Mesenchymal stem cell (in vitro differentiated cells and primary cell): ENCODE measurements at regions not wholly inside any gene's neighbourhood (a gene's known extent, or its start where the extent isn't known, plus 50 kb on each side); places are given as distances from the start of the nearest gene placed in this dataset.

Experiments
- DNase-seq: peaks from one replicate; pipeline ENCODE4 v3.0.0-alpha.2; 2013
- H2AFZ ChIP-seq: one replicate; pipeline ENCODE4 v1.6.1; 2013; ENCODE audit warnings: low read depth, mild to moderate bottlenecking, control low read depth, inconsistent platforms, low read length, moderate library complexity
- H2AK5ac ChIP-seq: 2 replicates; pipeline ENCODE4 v1.6.1; 2013; ENCODE audit warnings: low read length, moderate library complexity, mild to moderate bottlenecking, inconsistent platforms; ENCODE audit not compliant: severe bottlenecking
- H2BK120ac ChIP-seq: one replicate; pipeline ENCODE4 v1.6.1; 2013; ENCODE audit warnings: low read depth, mild to moderate bottlenecking, inconsistent platforms, low read length, moderate library complexity
- H2BK12ac ChIP-seq, 2 experiments: one replicate each; pipeline ENCODE4 v1.6.1; 2013; ENCODE audit warnings: inconsistent platforms in 2 of 2, low read length in 2 of 2, mild to moderate bottlenecking in 2 of 2, moderate library complexity in 2 of 2, control low read depth in 1 of 2
- H2BK15ac ChIP-seq: one replicate; pipeline ENCODE4 v1.6.1; 2013; ENCODE audit warnings: mild to moderate bottlenecking, low read depth, inconsistent platforms; ENCODE audit not compliant: poor library complexity, severe bottlenecking
- H2BK5ac ChIP-seq: 2 replicates; pipeline ENCODE4 v1.6.1; 2013; ENCODE audit warnings: low read depth, mild to moderate bottlenecking, low read length, control low read depth, inconsistent platforms; ENCODE audit not compliant: poor library complexity, severe bottlenecking
- H3K14ac ChIP-seq, 2 experiments: one replicate each; pipeline ENCODE4 v1.6.1; 2013; ENCODE audit warnings: inconsistent platforms in 2 of 2, low read length in 2 of 2, control low read depth in 1 of 2, mild to moderate bottlenecking in 1 of 2, moderate library complexity in 1 of 2
- H3K18ac ChIP-seq, 2 experiments: one replicate each; pipeline ENCODE4 v1.6.1; 2013; ENCODE audit warnings: inconsistent platforms in 2 of 2, low read length in 2 of 2, control low read depth in 1 of 2, low read depth in 1 of 2, mild to moderate bottlenecking in 1 of 2
- H3K23ac ChIP-seq, 2 experiments: one replicate each; pipeline ENCODE4 v1.6.1; 2013; ENCODE audit warnings: inconsistent platforms in 2 of 2, low read length in 2 of 2, mild to moderate bottlenecking in 2 of 2, moderate library complexity in 2 of 2, control low read depth in 1 of 2
- H3K27ac ChIP-seq: 2 replicates; pipeline ENCODE4 v1.5.1; 2013; ENCODE audit warnings: mild to moderate bottlenecking, moderate library complexity, low read length, control low read depth, inconsistent platforms; ENCODE audit not compliant: poor library complexity, severe bottlenecking
- H3K27me3 ChIP-seq, 2 experiments: 2 replicates each; pipeline versions ENCODE4 v1.6.1 to v1.7.0; 2013; ENCODE audit warnings: low read length in 2 of 2, mild to moderate bottlenecking in 2 of 2, moderate library complexity in 2 of 2, control low read depth in 1 of 2, inconsistent platforms in 1 of 2; ENCODE audit not compliant: control insufficient read depth in 1 of 2, insufficient read depth in 1 of 2
- H3K36me3 ChIP-seq, 2 experiments: 2 replicates each; pipeline versions ENCODE4 v1.6.1 to v1.7.0; 2013; ENCODE audit warnings: low read length in 2 of 2, control low read depth in 1 of 2, inconsistent platforms in 1 of 2, low read depth in 1 of 2, mild to moderate bottlenecking in 1 of 2; ENCODE audit not compliant: insufficient read depth in 2 of 2, control insufficient read depth in 1 of 2
- H3K4ac ChIP-seq, 2 experiments: one replicate each; pipeline ENCODE4 v1.6.1; 2013; ENCODE audit warnings: inconsistent platforms in 2 of 2, low read length in 2 of 2, mild to moderate bottlenecking in 2 of 2, moderate library complexity in 2 of 2, control low read depth in 1 of 2, low read depth in 1 of 2
- H3K4me1 ChIP-seq: 2 replicates; pipeline ENCODE4 v1.6.1; 2013; ENCODE audit warnings: low read depth, low read length, control low read depth; ENCODE audit not compliant: control insufficient read depth, insufficient read depth
- H3K4me2 ChIP-seq: 2 replicates; pipeline ENCODE4 v1.6.1; 2013; ENCODE audit warnings: low read length, mild to moderate bottlenecking, inconsistent platforms; ENCODE audit not compliant: poor library complexity, severe bottlenecking
- H3K4me3 ChIP-seq, 2 experiments: 2 replicates each; pipeline versions ENCODE4 v1.5.1 to v1.7.0; 2013; ENCODE audit warnings: low read length in 2 of 2, mild to moderate bottlenecking in 2 of 2, control low read depth in 1 of 2, low read depth in 1 of 2; ENCODE audit not compliant: insufficient read depth in 1 of 2
- H3K79me1 ChIP-seq: replicated peaks from 2 replicates; pipeline ENCODE4 v1.6.1; 2013; ENCODE audit warnings: mild to moderate bottlenecking, control low read depth, low read length, inconsistent platforms; ENCODE audit not compliant: poor library complexity, severe bottlenecking
- H3K9ac ChIP-seq: 2 replicates; pipeline ENCODE4 v1.7.0; 2013; ENCODE audit warnings: mild to moderate bottlenecking, low read length, moderate library complexity
- H3K9me3 ChIP-seq: 2 replicates; pipeline ENCODE4 v1.7.0; 2013; ENCODE audit warnings: mild to moderate bottlenecking, low read length; ENCODE audit not compliant: control insufficient read depth
- H4K8ac ChIP-seq: one replicate; pipeline ENCODE4 v1.6.1; 2013; ENCODE audit warnings: inconsistent platforms, mild to moderate bottlenecking, low read length, moderate library complexity
- H4K91ac ChIP-seq: one replicate; pipeline ENCODE4 v1.6.1; 2013; ENCODE audit warnings: mild to moderate bottlenecking, low read length, inconsistent platforms
- WGBS: methylation state at CpG from one replicate; pipeline ENCODE4 v1.1.7; 2013; ENCODE audit warnings: mixed read lengths; 5-methylcytosine and 5-hydroxymethylcytosine counted together

DNA sequence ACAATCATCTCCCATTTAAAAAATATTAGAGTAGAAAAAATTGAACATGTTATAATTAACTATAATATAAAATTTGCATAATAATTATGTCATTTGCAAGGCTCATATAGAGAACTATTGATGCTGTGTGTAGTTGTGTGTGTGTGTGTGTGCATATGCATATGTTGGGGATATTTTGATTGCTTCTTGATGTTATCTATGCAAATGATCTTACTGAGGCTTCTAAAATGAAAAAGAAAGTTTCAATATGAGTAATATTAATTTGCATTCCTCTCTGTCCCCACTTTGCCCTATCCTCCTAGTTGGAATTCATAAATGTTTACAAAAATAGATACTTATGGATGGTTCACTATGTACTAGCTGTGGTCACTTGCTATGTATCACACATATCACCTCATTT lies 523.3 kb downstream of the TRIB2 start:
- no peak overlapping the region for H2BK5ac ChIP-seq
- no peaks in the 10 kb centered on the region for H3K27me3 ChIP-seq
- no peaks in the 10 kb centered on the region for H3K9me3 ChIP-seq
- no peak overlapping the region for H3K9ac ChIP-seq
- no peaks in the 10 kb centered on the region for H3K79me1 ChIP-seq
- H3K4ac ChIP-seq: no peak overlapping the region
- H3K27ac ChIP-seq: no peak overlapping the region
- H3K23ac ChIP-seq: no peak overlapping the region
- no peak overlapping the region for H4K8ac ChIP-seq
- no peak overlapping the region for H3K18ac ChIP-seq
- H2BK15ac ChIP-seq: no peak overlapping the region
- H2AFZ ChIP-seq: no peak overlapping the region
- no peaks in the 10 kb centered on the region for H3K36me3 ChIP-seq
- DNase-seq: no peak
- no peak overlapping the region for H4K91ac ChIP-seq
- H3K14ac ChIP-seq: no peak overlapping the region
- no peak overlapping the region for H3K4me3 ChIP-seq
- H2BK120ac ChIP-seq: no peak overlapping the region
- no peak overlapping the region for H2AK5ac ChIP-seq
- H3K4me1 ChIP-seq: no peaks in the 10 kb centered on the region
- H2BK12ac ChIP-seq: no peak overlapping the region
- H3K4me2 ChIP-seq: no peak overlapping the region

DNA sequence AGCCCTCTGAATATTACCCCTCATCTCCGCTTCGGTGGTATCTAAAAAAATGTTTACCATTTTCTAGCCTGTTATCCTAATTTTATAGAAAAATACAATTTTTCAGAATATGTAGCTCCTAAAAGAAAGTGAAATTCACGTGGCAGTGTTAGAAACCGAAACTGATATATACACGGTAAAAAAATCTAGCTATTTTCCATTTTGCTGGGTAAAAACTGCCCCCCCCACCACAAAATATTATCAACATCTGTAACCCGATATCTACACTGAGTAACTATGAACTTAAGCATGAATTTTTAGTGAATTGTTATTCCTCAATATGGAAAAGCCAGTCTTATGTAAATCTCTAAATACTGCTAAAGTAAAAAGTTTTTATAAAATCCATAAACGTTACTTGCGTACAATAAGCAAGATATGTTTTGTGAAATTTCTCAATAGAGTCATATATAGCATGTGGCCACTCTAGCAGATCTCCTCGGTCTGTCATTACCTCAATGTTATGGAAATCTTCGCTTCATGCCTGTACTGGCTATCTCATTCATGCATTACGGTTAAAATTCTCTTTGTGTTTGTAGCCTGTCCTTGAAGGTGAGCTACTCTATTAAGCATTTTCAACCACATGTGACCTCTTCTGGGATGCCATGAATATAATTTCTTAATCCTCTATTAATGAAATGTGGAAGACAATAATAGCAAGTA lies 524.2 kb downstream of the TRIB2 start:
- no peak for DNase-seq

DNA sequence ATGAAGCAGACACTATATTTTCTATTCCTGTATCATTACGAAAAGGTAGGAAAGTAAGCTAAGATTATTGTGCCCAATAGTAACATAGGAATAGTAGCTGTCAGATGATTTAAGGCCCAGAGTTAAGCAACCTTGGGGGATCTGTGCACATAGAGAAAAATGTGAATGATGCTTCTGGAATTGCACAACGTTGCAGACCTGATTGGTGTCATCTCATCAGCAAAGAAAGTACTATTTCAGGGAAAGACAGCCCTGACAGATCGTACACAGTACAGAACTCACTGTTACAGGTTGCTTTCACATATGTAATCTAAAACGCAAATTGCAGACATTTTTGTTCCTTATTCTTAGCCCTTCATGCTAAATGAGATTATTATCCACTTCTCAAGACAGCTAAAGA lies 535.9 kb downstream of the TRIB2 start:
- H3K4me1 ChIP-seq: no peaks in the 10 kb centered on the region
- WGBS: 57% methylated on average over 4 of the region's 4 CpGs
- H3K23ac ChIP-seq: no peak overlapping the region
- no peak overlapping the region for H3K18ac ChIP-seq
- H4K91ac ChIP-seq: no peak overlapping the region
- no peak overlapping the region for H3K4ac ChIP-seq
- no peak overlapping the region for H2BK12ac ChIP-seq
- no peak overlapping the region for H4K8ac ChIP-seq
- no peak overlapping the region for H2BK15ac ChIP-seq
- H2BK5ac ChIP-seq: no peak overlapping the region
- H3K79me1 ChIP-seq: no peaks in the 10 kb centered on the region
- H2AFZ ChIP-seq: no peak overlapping the region
- no peak overlapping the region for H3K4me3 ChIP-seq
- H3K9me3 ChIP-seq: no peaks in the 10 kb centered on the region
- no peak overlapping the region for H3K27ac ChIP-seq
- H3K14ac ChIP-seq: no peak overlapping the region
- no peak overlapping the region for H3K9ac ChIP-seq
- H2BK120ac ChIP-seq: no peak overlapping the region
- no peak overlapping the region for H3K4me2 ChIP-seq
- H3K27me3 ChIP-seq: no peaks in the 10 kb centered on the region
- H3K36me3 ChIP-seq: no peaks in the 10 kb centered on the region
- no peak overlapping the region for H2AK5ac ChIP-seq
- no peak for DNase-seq

More for the DNA sequence above, 524.2 kb downstream of the TRIB2 start:
- no peak overlapping the region for H3K4me3 ChIP-seq
- H3K9me3 ChIP-seq: no peaks in the 10 kb centered on the region
- H3K14ac ChIP-seq: no peak overlapping the region
- no peak overlapping the region for H2BK5ac ChIP-seq
- no peak overlapping the region for H4K8ac ChIP-seq
- H3K9ac ChIP-seq: no peak overlapping the region
- no peak overlapping the region for H3K27ac ChIP-seq
- H2AFZ ChIP-seq: no peak overlapping the region
- no peak overlapping the region for H3K4me2 ChIP-seq
- H3K79me1 ChIP-seq: no peaks in the 10 kb centered on the region
- H2BK15ac ChIP-seq: no peak overlapping the region
- no peak overlapping the region for H2BK120ac ChIP-seq
- no peaks in the 10 kb centered on the region for H3K27me3 ChIP-seq
- no peak overlapping the region for H2AK5ac ChIP-seq
- H3K4ac ChIP-seq: no peak overlapping the region
- no peak overlapping the region for H2BK12ac ChIP-seq
- no peaks in the 10 kb centered on the region for H3K36me3 ChIP-seq
- no peak overlapping the region for H3K23ac ChIP-seq
- H4K91ac ChIP-seq: no peak overlapping the region
- no peaks in the 10 kb centered on the region for H3K4me1 ChIP-seq
- no peak overlapping the region for H3K18ac ChIP-seq
- WGBS: 77% methylated on average over 6 of the region's 11 CpGs

DNA sequence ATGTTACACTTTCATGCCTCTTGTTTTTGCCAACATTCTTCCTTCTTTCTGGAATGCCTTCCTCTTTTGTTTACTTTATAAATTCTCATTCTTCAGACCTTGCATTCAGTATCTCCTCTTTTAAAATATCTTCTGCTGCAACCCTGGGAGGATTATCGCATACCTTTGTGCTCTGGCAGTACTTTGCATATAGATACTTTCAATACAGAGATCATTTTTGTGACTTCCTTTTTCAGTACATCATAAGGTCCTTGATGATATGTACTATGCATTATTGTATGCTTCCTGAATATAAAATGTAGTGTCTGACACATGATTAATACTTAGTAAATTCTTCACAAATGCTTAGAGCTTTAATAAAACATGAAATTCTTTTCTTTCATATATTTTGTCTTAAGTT lies 538.7 kb downstream of the TRIB2 start:
- no peaks in the 10 kb centered on the region for H3K27me3 ChIP-seq
- H4K8ac ChIP-seq: no peak overlapping the region
- H2BK120ac ChIP-seq: no peak overlapping the region
- H3K4me2 ChIP-seq: no peak overlapping the region
- no peak overlapping the region for H3K18ac ChIP-seq
- no peak overlapping the region for H2BK15ac ChIP-seq
- no peak overlapping the region for H2AK5ac ChIP-seq
- H2AFZ ChIP-seq: no peak overlapping the region
- no peak overlapping the region for H3K4ac ChIP-seq
- H3K27ac ChIP-seq: no peak overlapping the region
- no peak overlapping the region for H3K23ac ChIP-seq
- H2BK5ac ChIP-seq: no peak overlapping the region
- no peaks in the 10 kb centered on the region for H3K79me1 ChIP-seq
- H3K36me3 ChIP-seq: no peaks in the 10 kb centered on the region
- no CpG with 5 or more reads among the region's 1 CpG for WGBS
- no peak overlapping the region for H3K14ac ChIP-seq
- no peak overlapping the region for H4K91ac ChIP-seq
- no peak overlapping the region for H3K4me3 ChIP-seq
- H3K9ac ChIP-seq: no peak overlapping the region
- no peaks in the 10 kb centered on the region for H3K4me1 ChIP-seq
- H3K9me3 ChIP-seq: peaks cover 4% of the 10 kb centered on the region
- no peak overlapping the region for H2BK12ac ChIP-seq
- DNase-seq: no peak
